Jurkat, Clone E6-1 (cell line): ENCODE measurements at regions not wholly inside any gene's neighbourhood (a gene's known extent, or its start where the extent isn't known, plus 50 kb on each side); places are given as distances from the start of the nearest gene placed in this dataset.
"Not testable (repeated sequence)": the region's sequence is repeated elsewhere in the genome, so short reads cannot be mapped to it uniquely, and the experiment has no call there.

Experiments
- DNase-seq: peaks from one replicate; pipeline ENCODE4 v3.0.0-alpha.2; 2011; ENCODE audit warnings: low read depth, low spot score
- H3K4me3 ChIP-seq: 2 replicates; pipeline ENCODE4 v1.5.1; 2011; ENCODE audit warnings: mild to moderate bottlenecking, low read length, control low read depth, moderate library complexity

- H3K4me3 ChIP-seq, result no peak overlapping the region
- DNase-seq, result no peak
Observed at GRCh38 chr6:166253778-166254204, 54.4 kb downstream of the PRR18 start.

GRCh38 chr6:166253281-166253681, 54.9 kb downstream of the PRR18 start:
- no peak overlapping the region for H3K4me3 ChIP-seq

GRCh38 chr6:166252601-166253000, 55.6 kb downstream of the PRR18 start:
- no peak for DNase-seq
- no peak overlapping the region for H3K4me3 ChIP-seq

More at GRCh38 chr6:166253281-166253681, 54.9 kb downstream of the PRR18 start:
- no peak for DNase-seq

GRCh38 chr6:166251655-166252054, 56.5 kb downstream of the PRR18 start:
- no peak overlapping the region for H3K4me3 ChIP-seq
- DNase-seq, result no peak

GRCh38 chr6:166251211-166251610, 57.0 kb downstream of the PRR18 start:
- no peak overlapping the region for H3K4me3 ChIP-seq
- DNase-seq, result peak; percentile 57

GRCh38 chr6:166249061-166249785, 59.0 kb downstream of the PRR18 start:
- not testable (repeated sequence) for DNase-seq, H3K4me3 ChIP-seq

GRCh38 chr6:166245148-166245547, 63.0 kb downstream of the PRR18 start:
- no peak overlapping the region for H3K4me3 ChIP-seq
- DNase-seq, result no peak

- DNase-seq, result peak; percentile 32
- peak overlapping the region; percentile 2; the same call in 1 of the 2 replicates for H3K4me3 ChIP-seq
Observed at GRCh38 chr6:166244353-166245045, 63.7 kb downstream of the PRR18 start.

- DNase-seq, result no peak
Observed at GRCh38 chr6:166242888-166243287, 65.3 kb downstream of the PRR18 start.

GRCh38 chr6:166241974-166242373, 66.2 kb downstream of the PRR18 start:
- no peak overlapping the region for H3K4me3 ChIP-seq
- no peak for DNase-seq

More at GRCh38 chr6:166242888-166243287, 65.3 kb downstream of the PRR18 start:
- H3K4me3 ChIP-seq, result no peak overlapping the region

- no peak overlapping the region for H3K4me3 ChIP-seq
- DNase-seq, result no peak
Observed at GRCh38 chr6:166240889-166241288, 67.3 kb downstream of the PRR18 start.

- no peak overlapping the region for H3K4me3 ChIP-seq
- DNase-seq, result no peak
Observed at GRCh38 chr6:166237617-166238016, 70.0 kb upstream of the TBXT start.

GRCh38 chr6:166236596-166236995, 68.9 kb upstream of the TBXT start:
- DNase-seq, result no peak
- H3K4me3 ChIP-seq, result no peak overlapping the region

GRCh38 chr6:166235666-166236292, 68.1 kb upstream of the TBXT start:
- DNase-seq, result no peak
- H3K4me3 ChIP-seq, result no peak overlapping the region

GRCh38 chr6:166231181-166231580, 63.5 kb upstream of the TBXT start:
- DNase-seq, H3K4me3 ChIP-seq: not testable (repeated sequence)

GRCh38 chr6:166228839-166229528, 61.3 kb upstream of the TBXT start:
- DNase-seq, result peak; percentile 74

GRCh38 chr6:166228425-166228824, 60.8 kb upstream of the TBXT start:
- DNase-seq, result no peak
- H3K4me3 ChIP-seq, result no peak overlapping the region

More at GRCh38 chr6:166228839-166229528, 61.3 kb upstream of the TBXT start:
- peak overlapping the region; percentile 21 for H3K4me3 ChIP-seq

- no peak for DNase-seq
- H3K4me3 ChIP-seq, result no peak overlapping the region
Observed at GRCh38 chr6:166223079-166223478, 55.4 kb upstream of the TBXT start.

GRCh38 chr6:166222631-166223030, 55.0 kb upstream of the TBXT start:
- no peak overlapping the region for H3K4me3 ChIP-seq
- DNase-seq, result no peak
